PC-3 (cell line): ENCODE measurements at regions not wholly inside any gene's neighbourhood (a gene's known extent, or its start where the extent isn't known, plus 50 kb on each side); places are given as distances from the start of the nearest gene placed in this dataset.

Source experiments
- CTCF ChIP-seq: fragments of 300-600 bp; sonication (generic); conservative IDR thresholded peaks from 2 replicates; pipeline ENCODE4 v1.5.1; 2017; ENCODE audit warnings: antibody characterized with exemption, low read depth, mild to moderate bottlenecking, low read length
- EZH2 ChIP-seq: fragments of 300-600 bp; sonication (generic); IDR thresholded peaks from one replicate; pipeline ENCODE4 v1.6.1; 2017; ENCODE audit warnings: antibody characterized with exemption, mild to moderate bottlenecking, low read length; ENCODE audit not compliant: unreplicated experiment

GRCh38 chr3:5520237-5520636, 332.7 kb downstream of the EDEM1 start:
- TF ChIP-seq CTCF (no peak), EZH2 (no peak)
